Kidney (tissue), 13 donors: ENCODE measurements at regions not wholly inside any gene's neighbourhood (a gene's known extent, or its start where the extent isn't known, plus 50 kb on each side); places are given as distances from the start of the nearest gene placed in this dataset.

ENCODE experiments used
- DNase-seq, 5 donors: peaks; one replicate each; pipeline ENCODE4 v3.0.0-alpha.2; 2013 to 2020
- FAIRE-seq: peaks from 2 replicates; lab custom pipeline; 2012; peaks lifted over from hg19 to GRCh38; lab: Jason Lieb, UNC
- H3K27ac ChIP-seq, 2 donors: one replicate each; pipeline ENCODE4 v1.7.0; 2013; ENCODE audit warnings: low read depth in 2 of 2, low read length in 2 of 2, inconsistent platforms in 1 of 2
- H3K27me3 ChIP-seq: one replicate; pipeline ENCODE4 v1.7.1; 2013; ENCODE audit warnings: low read length, inconsistent platforms; ENCODE audit not compliant: control insufficient read depth, insufficient read depth
- H3K36me3 ChIP-seq, 3 donors: one replicate each; pipeline versions ENCODE4 v1.7.0 to v1.7.1; 2013; ENCODE audit warnings: low read length in 3 of 3, control low read depth in 1 of 3, inconsistent platforms in 1 of 3; ENCODE audit not compliant: insufficient read depth in 3 of 3, control insufficient read depth in 2 of 3
- H3K4me1 ChIP-seq, 3 donors: one replicate each; pipeline versions ENCODE4 v1.7.0 to v1.7.1; 2013; ENCODE audit warnings: low read length in 3 of 3, inconsistent platforms in 1 of 3, low read depth in 1 of 3; ENCODE audit not compliant: control insufficient read depth in 2 of 3, insufficient read depth in 2 of 3
- H3K4me3 ChIP-seq, 3 donors: one replicate each; pipeline versions ENCODE4 v1.7.0 to v1.8.1; 2013; ENCODE audit warnings: low read length in 3 of 3, control low read depth in 1 of 3, inconsistent platforms in 1 of 3
- H3K9ac ChIP-seq, 3 donors: one replicate each; pipeline versions ENCODE4 v1.7.0 to v1.7.1; 2013; ENCODE audit warnings: low read length in 3 of 3, control low read depth in 1 of 3, inconsistent platforms in 1 of 3
- H3K9me3 ChIP-seq, 3 donors: one replicate each; pipeline versions ENCODE4 v1.7.0 to v1.7.1; 2013; ENCODE audit warnings: low read length in 3 of 3, control low read depth in 1 of 3, inconsistent platforms in 1 of 3; ENCODE audit not compliant: control insufficient read depth in 2 of 3, insufficient read depth in 1 of 3
- CTCF ChIP-seq: IDR thresholded peaks from 3 replicates; pipeline ENCODE4 v1.5.1; 2012; ENCODE audit warnings: mild to moderate bottlenecking, moderate library complexity, borderline replicate concordance; ENCODE audit not compliant: insufficient read depth; ENCODE audit errors: extremely low read depth
- intact Hi-C: fragments of 100-400 bp; cut with DNase I; formaldehyde crosslinking; loops from one replicate; pipeline ENCODE4 v1.11.1; 2022
- donor health status: control.
- donor health status: control.
- donor health status: control.
- donor health status: control.
- donor health status: control.
- donor health status: DM: yes; HTN: yes; CAD: no.
- donor health status: Normal renal cell carcinoma (clear cell type).

DNA sequence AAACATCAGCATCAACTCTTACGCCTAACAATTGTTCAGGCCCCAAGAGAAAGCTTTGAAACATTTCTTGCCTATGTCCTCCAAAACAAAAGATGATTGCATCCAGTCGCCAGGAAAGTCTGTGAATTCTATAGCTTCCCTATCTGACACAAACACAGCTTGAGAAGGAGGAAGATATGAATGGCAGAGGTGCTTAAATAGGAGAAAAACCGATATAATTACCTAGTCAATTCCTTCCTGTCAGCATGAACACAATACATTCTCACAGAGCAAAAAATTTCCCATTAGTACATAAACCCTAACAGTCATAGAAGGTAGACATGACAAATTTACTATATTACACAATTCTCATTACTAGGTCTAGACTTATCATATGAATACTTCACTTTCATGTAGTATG lies 326.5 kb downstream of the CGGBP1 start:
- no peak for DNase-seq
- no peak overlapping the region for H3K4me3 ChIP-seq
- no peak for TF ChIP-seq CTCF
- no peak overlapping the region for H3K27ac ChIP-seq
- intact Hi-C loops = no loop called here
- no peaks in the 10 kb centered on the region for H3K9me3 ChIP-seq
- H3K36me3 ChIP-seq = no peaks in the 10 kb centered on the region
- no peak for FAIRE-seq
- no peak overlapping the region for H3K9ac ChIP-seq
- H3K4me1 ChIP-seq = no peaks in the 10 kb centered on the region
- no peaks in the 10 kb centered on the region for H3K27me3 ChIP-seq

GRCh38 chr3:87727783-87728182 lies 331.0 kb downstream of the CGGBP1 start:
- Histone ChIP-seq H3K36me3 (no peaks in the 10 kb centered on the region), H3K4me3 (no peak overlapping the region), H3K27ac (no peak overlapping the region), H3K27me3 (no peaks in the 10 kb centered on the region), H3K9ac (no peak overlapping the region), H3K4me1 (no peaks in the 10 kb centered on the region), H3K9me3 (no peaks in the 10 kb centered on the region)
- intact Hi-C loops = no loop called here
- DNase-seq = no peak
- no peak for FAIRE-seq
- no peak for TF ChIP-seq CTCF

GRCh38 chr3:87719060-87719459 lies 339.7 kb downstream of the CGGBP1 start:
- Histone ChIP-seq H3K9ac (no peak overlapping the region), H3K27ac (no peak overlapping the region), H3K27me3 (no peaks in the 10 kb centered on the region), H3K36me3 (no peaks in the 10 kb centered on the region), H3K9me3 (no peaks in the 10 kb centered on the region), H3K4me1 (no peaks in the 10 kb centered on the region), H3K4me3 (no peak overlapping the region)
- DNase-seq (no peak), FAIRE-seq (no peak)
- intact Hi-C loops = no loop called here
- TF ChIP-seq CTCF = no peak

- DNase-seq = no peak
- FAIRE-seq = no peak
These were observed 348.3 kb downstream of the CGGBP1 start for GRCh38 chr3:87710511-87710910.

More at GRCh38 chr3:87710511-87710910, 348.3 kb downstream of the CGGBP1 start:
- H3K4me3 ChIP-seq = no peak overlapping the region
- H3K4me1 ChIP-seq = no peaks in the 10 kb centered on the region
- peaks cover 0 to 2% (median 0%) of the 10 kb centered on the region in 3 donors for H3K9me3 ChIP-seq
- H3K36me3 ChIP-seq = no peaks in the 10 kb centered on the region
- no peak for TF ChIP-seq CTCF
- no peak overlapping the region for H3K27ac ChIP-seq
- intact Hi-C loops = no loop called here
- H3K27me3 ChIP-seq = no peaks in the 10 kb centered on the region
- H3K9ac ChIP-seq = no peak overlapping the region
